ENCODE measurements at regions not wholly inside any gene's neighbourhood (a gene's known extent, or its start where the extent isn't known, plus 50 kb on each side); places are given as distances from the start of the nearest gene placed in this dataset.

DNA sequence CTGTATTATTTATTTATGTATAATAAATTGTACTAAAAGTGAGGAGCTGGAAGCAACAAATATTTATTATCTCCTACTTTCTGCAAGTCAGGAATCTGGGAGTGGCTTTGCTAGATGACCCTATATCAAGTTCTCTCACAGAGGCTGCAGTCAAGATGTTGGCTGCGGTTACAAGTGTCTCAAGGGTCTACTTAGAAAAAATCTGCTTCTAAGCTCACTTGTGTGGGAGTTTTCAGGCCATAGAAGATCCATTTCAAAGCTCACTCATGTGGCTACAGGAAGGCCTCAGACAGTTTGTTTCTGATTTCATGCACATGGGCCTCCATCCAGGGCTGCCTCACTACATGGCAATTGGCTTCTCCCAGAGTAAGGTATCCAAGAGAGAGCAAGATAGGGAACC lies 551.1 kb downstream of the CAAP1 start:
- no peak overlapping the region for H3K27ac ChIP-seq
- WGBS, 2 donors, result 67 to 79% methylated on average over 1 of the region's 1 CpG
- H3K4me1 ChIP-seq, result no peaks in the 10 kb centered on the region
- no peaks in the 10 kb centered on the region for H3K27me3 ChIP-seq
- no peak overlapping the region for H3K4me3 ChIP-seq
- TF ChIP-seq, protein P1, sequence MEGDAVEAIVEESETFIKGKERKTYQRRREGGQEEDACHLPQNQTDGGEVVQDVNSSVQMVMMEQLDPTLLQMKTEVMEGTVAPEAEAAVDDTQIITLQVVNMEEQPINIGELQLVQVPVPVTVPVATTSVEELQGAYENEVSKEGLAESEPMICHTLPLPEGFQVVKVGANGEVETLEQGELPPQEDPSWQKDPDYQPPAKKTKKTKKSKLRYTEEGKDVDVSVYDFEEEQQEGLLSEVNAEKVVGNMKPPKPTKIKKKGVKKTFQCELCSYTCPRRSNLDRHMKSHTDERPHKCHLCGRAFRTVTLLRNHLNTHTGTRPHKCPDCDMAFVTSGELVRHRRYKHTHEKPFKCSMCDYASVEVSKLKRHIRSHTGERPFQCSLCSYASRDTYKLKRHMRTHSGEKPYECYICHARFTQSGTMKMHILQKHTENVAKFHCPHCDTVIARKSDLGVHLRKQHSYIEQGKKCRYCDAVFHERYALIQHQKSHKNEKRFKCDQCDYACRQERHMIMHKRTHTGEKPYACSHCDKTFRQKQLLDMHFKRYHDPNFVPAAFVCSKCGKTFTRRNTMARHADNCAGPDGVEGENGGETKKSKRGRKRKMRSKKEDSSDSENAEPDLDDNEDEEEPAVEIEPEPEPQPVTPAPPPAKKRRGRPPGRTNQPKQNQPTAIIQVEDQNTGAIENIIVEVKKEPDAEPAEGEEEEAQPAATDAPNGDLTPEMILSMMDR (IDR thresholded peaks at IDR 0.05), result no peak
- no peak for TF ChIP-seq POLR2A (IDR thresholded peaks at IDR 0.05)
- no peaks in the 10 kb centered on the region for H3K36me3 ChIP-seq
- no peak for DNase-seq
- no peaks in the 10 kb centered on the region for H3K9me3 ChIP-seq
- intact Hi-C loops (cut with DNase I), result no loop called here

DNA sequence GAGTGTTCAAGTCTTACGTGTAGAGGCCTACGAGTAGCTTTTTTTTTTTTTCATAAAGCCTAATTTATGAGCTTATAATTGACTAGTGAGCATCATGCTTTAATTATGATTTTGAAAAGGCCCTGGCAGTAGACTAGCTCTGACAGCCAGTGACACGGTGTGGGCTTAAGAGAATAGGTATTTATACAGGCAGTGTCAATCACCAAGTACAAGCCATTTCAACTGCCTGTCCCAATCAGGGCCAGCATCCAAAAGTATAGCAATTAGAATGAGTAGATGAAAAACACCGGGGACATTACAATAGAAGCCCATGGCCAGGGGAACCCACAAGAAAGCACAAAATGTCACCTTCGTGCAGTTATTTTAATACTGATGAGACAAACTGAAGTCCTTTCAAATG lies 552.8 kb downstream of the CAAP1 start:
- DNase-seq, result no peak
- H3K4me3 ChIP-seq, result no peak overlapping the region
- no peaks in the 10 kb centered on the region for H3K36me3 ChIP-seq
- no peaks in the 10 kb centered on the region for H3K27me3 ChIP-seq
- no peaks in the 10 kb centered on the region for H3K9me3 ChIP-seq
- intact Hi-C loops (cut with DNase I), result no loop called here
- WGBS, 2 donors, result 70 to 77% methylated on average over 5 of the region's 5 CpGs
- no peak overlapping the region for H3K27ac ChIP-seq
- no peaks in the 10 kb centered on the region for H3K4me1 ChIP-seq
- TF ChIP-seq POLR2A (IDR thresholded peaks at IDR 0.05), result no peak
- TF ChIP-seq, protein P1 (IDR thresholded peaks at IDR 0.05), result no peak

DNA sequence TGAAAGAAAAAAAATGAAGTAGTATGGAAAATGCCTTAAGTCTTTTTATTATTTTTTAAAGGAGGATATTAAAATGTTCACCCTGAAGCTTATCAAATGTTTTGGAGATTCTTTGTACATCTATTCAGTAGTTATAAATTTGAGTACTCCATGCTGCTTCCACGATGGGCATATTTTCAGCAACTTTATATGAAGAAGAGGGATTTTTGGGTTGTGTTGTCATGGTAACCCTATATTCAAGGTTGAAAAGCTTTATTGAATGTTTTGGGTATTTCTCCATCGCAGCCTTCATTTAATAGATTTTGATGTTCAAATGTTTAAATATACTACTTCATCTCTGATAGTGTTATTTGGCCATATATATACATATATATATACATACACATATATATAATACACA lies 557.5 kb downstream of the CAAP1 start:
- intact Hi-C loops (cut with DNase I), result no loop called here
- DNase-seq, result no peak
- H3K27me3 ChIP-seq, result no peaks in the 10 kb centered on the region
- H3K4me3 ChIP-seq, result no peak overlapping the region
- H3K36me3 ChIP-seq, result no peaks in the 10 kb centered on the region
- H3K9me3 ChIP-seq, result no peaks in the 10 kb centered on the region
- 73 to 78% methylated on average over 2 of the region's 2 CpGs for whole genome bisulfite sequencing, 2 donors
- no peaks in the 10 kb centered on the region for H3K4me1 ChIP-seq
- no peak overlapping the region for H3K27ac ChIP-seq
- TF ChIP-seq, protein P1 (IDR thresholded peaks at IDR 0.05), result no peak
- TF ChIP-seq POLR2A (IDR thresholded peaks at IDR 0.05), result no peak

DNA sequence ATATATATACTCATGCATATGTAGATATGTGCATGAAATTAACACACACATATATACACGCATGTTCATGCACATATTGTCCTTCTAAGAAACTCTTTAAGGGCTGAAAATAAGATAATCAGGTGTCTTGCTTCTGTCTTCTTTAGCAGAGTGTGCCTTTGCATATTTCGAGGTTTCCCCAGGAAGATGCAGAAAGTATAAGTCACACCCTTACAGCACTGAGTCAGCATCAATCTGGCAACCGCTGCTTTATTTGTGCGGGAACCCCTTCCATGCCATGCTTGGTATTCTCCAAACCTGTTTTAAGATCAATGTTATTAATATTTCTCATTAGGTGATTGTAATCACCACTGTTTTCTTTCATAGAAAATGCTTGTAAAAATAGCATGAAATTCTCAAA lies 557.9 kb downstream of the CAAP1 start:
- Histone ChIP-seq H3K4me1 (no peaks in the 10 kb centered on the region), H3K27me3 (no peaks in the 10 kb centered on the region), H3K4me3 (no peak overlapping the region), H3K36me3 (no peaks in the 10 kb centered on the region), H3K9me3 (no peaks in the 10 kb centered on the region), H3K27ac (no peak overlapping the region)
- intact Hi-C loops (cut with DNase I), result no loop called here
- no peak for DNase-seq
- TF ChIP-seq, protein P1 (IDR thresholded peaks at IDR 0.05), result no peak
- no peak for TF ChIP-seq POLR2A (IDR thresholded peaks at IDR 0.05)
- WGBS, 2 donors, result 72 to 77% methylated on average over 4 of the region's 4 CpGs

DNA sequence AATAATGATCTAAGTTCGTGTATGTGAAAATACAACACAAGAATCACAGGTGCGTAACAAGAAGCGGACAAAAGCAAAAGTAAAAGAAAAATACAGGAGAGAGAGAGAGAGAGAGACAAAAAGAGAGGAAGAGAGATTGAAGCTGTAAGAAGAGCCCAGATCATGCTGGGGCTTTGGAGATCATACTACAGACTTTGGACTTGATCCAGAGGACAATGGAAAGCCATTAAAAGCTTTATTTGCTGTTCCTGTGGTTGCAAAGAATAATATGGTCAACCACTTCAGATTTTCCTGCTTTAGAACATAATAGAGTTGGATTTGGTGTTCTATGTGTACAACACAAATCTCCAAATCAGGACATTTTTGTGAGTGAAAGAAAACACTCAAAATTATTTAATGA lies 561.4 kb downstream of the CAAP1 start:
- intact Hi-C loops (cut with DNase I), result no loop called here

DNA sequence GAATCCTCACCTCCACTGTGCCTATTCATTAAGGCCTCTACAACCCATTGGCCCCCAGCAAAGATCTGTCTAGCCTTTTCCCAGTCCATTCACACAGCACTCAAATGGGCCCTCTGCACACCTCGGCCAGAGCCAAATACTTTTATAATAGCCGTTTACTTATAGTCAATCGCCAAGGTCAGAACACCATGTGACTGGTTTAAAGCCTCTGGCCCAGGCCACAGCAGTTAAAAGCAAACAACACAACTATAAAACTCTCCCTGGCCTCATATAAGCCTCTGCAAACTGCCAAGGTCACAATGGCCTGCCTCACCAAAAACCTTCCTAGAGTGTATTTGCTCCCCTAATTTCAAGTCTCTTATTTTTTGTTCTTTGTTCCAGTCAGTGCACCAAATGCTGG lies 562.6 kb downstream of the CAAP1 start:
- WGBS, 2 donors, result 63 to 75% methylated on average over 3 of the region's 3 CpGs
- intact Hi-C loops (cut with DNase I), result no loop called here

More for the DNA sequence above, 561.4 kb downstream of the CAAP1 start:
- H3K9me3 ChIP-seq, result no peaks in the 10 kb centered on the region
- TF ChIP-seq POLR2A (IDR thresholded peaks at IDR 0.05), result no peak
- no peak for DNase-seq
- no peak overlapping the region for H3K4me3 ChIP-seq
- 72 to 82% methylated on average over 3 of the region's 3 CpGs for WGBS, 2 donors
- no peaks in the 10 kb centered on the region for H3K27me3 ChIP-seq
- no peaks in the 10 kb centered on the region for H3K4me1 ChIP-seq
- no peaks in the 10 kb centered on the region for H3K36me3 ChIP-seq
- H3K27ac ChIP-seq, result no peak overlapping the region

More for the DNA sequence above, 562.6 kb downstream of the CAAP1 start:
- H3K9me3 ChIP-seq, result no peaks in the 10 kb centered on the region
- TF ChIP-seq POLR2A (IDR thresholded peaks at IDR 0.05), result no peak
- TF ChIP-seq, protein P1 (IDR thresholded peaks at IDR 0.05), result no peak
- no peaks in the 10 kb centered on the region for H3K27me3 ChIP-seq
- DNase-seq, result no peak
- H3K4me1 ChIP-seq, result no peaks in the 10 kb centered on the region
- no peak overlapping the region for H3K27ac ChIP-seq
- no peaks in the 10 kb centered on the region for H3K36me3 ChIP-seq
- H3K4me3 ChIP-seq, result no peak overlapping the region
